ENCODE measurements at regions not wholly inside any gene's neighbourhood (a gene's known extent, or its start where the extent isn't known, plus 50 kb on each side); places are given as distances from the start of the nearest gene placed in this dataset.
A peak's percentile ranks its signal among the peaks of the same experiment; 100 is the strongest.

DNA sequence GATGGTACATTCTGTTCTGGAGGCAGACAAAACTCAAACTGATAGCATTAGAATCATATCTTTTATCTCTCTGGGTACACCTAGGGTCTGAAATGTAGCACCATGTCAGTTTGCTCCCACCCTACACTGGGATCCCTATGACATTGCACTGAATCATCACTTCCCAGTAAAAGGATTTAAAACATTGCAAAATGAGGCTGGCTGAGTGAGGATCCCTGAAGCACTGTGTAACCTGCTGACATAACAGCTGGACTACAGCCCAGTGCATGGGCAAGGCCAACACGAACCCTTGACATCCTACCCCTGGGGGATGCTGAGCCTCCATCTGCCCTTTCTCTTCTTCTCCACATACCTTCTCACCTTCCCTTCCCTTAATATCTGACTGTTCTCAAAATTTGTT lies 253.2 kb downstream of the TTC32 start:
- H3K4me1 ChIP-seq: no peaks in the 10 kb centered on the region
- ATAC-seq (peak in 2 of 4 donors; percentile 26 to 80), DNase-seq (no peak)
- 22% methylated on average over 1 of the region's 1 CpG for WGBS (ENCODE audit: insufficient coverage, low coverage, low lambda C conversion rate, missing lambda C conversion rate)
- no peaks in the 10 kb centered on the region for H3K27me3 ChIP-seq
- no peaks in the 10 kb centered on the region for H3K36me3 ChIP-seq
- intact Hi-C loops (cut with DNase I): no loop called here
- H3K9me3 ChIP-seq: no peaks in the 10 kb centered on the region
- no peak overlapping the region for H3K27ac ChIP-seq
- no peak overlapping the region for H3K4me3 ChIP-seq
- TF ChIP-seq, protein P1, sequence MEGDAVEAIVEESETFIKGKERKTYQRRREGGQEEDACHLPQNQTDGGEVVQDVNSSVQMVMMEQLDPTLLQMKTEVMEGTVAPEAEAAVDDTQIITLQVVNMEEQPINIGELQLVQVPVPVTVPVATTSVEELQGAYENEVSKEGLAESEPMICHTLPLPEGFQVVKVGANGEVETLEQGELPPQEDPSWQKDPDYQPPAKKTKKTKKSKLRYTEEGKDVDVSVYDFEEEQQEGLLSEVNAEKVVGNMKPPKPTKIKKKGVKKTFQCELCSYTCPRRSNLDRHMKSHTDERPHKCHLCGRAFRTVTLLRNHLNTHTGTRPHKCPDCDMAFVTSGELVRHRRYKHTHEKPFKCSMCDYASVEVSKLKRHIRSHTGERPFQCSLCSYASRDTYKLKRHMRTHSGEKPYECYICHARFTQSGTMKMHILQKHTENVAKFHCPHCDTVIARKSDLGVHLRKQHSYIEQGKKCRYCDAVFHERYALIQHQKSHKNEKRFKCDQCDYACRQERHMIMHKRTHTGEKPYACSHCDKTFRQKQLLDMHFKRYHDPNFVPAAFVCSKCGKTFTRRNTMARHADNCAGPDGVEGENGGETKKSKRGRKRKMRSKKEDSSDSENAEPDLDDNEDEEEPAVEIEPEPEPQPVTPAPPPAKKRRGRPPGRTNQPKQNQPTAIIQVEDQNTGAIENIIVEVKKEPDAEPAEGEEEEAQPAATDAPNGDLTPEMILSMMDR (IDR thresholded peaks at IDR 0.05): no peak
- TF ChIP-seq POLR2A (IDR thresholded peaks at IDR 0.05): no peak

DNA sequence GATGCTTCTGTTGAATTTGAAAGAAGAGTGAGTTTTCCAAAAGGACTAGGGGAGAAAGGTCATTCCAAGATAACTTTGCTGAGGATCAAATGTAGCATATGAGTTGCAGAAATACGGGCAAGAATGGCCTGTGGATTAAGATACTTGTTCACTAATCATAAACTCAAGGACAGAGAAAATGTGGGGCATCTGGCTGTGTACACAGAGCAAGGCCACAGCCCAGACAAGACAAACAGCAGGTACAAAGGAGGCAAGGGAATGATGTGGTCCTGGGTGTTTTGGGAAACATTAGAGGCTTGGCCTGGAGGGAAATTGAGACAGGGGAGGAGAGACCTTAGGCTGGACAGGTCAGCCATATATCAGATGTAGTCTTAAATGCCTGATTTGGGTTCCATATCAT lies 254.8 kb downstream of the TTC32 start:
- DNase-seq (no peak), ATAC-seq (no peak)
- no peak overlapping the region for H3K27ac ChIP-seq
- H3K9me3 ChIP-seq: no peaks in the 10 kb centered on the region
- H3K4me1 ChIP-seq: no peaks in the 10 kb centered on the region
- H3K27me3 ChIP-seq: no peaks in the 10 kb centered on the region
- no peak overlapping the region for H3K4me3 ChIP-seq
- intact Hi-C loops (cut with DNase I): no loop called here
- TF ChIP-seq POLR2A (IDR thresholded peaks at IDR 0.05): no peak
- TF ChIP-seq, protein P1 (IDR thresholded peaks at IDR 0.05): no peak
- WGBS (ENCODE audit: insufficient coverage, low coverage, low lambda C conversion rate, missing lambda C conversion rate): 50% methylated on average over 1 of the region's 1 CpG
- no peaks in the 10 kb centered on the region for H3K36me3 ChIP-seq

DNA sequence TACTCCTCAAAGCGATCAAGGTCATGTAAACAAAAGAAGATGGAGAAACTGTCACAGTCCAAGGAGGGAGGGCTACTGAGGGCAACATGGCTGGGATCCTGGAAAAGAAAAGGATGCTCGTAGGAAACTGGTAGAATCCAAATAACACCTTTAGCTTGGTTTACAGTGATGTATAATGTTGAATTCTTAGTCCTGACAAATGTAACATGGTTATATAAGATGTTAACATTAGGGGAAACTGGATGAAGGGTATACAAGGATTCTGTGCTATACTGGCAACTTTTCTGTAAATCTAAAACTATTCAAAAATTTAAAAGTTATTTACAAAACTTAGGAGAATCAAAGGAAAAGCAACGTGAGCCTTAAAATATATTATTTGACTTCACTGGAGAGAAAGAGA lies 257.0 kb downstream of the TTC32 start:
- no peak for ATAC-seq
- no peaks in the 10 kb centered on the region for H3K27me3 ChIP-seq
- intact Hi-C loops (cut with DNase I): no loop called here
- no peaks in the 10 kb centered on the region for H3K4me1 ChIP-seq
- H3K4me3 ChIP-seq: no peak overlapping the region
- H3K9me3 ChIP-seq: no peaks in the 10 kb centered on the region
- TF ChIP-seq, protein P1 (IDR thresholded peaks at IDR 0.05): no peak
- no peak for TF ChIP-seq POLR2A (IDR thresholded peaks at IDR 0.05)
- WGBS (ENCODE audit: insufficient coverage, low coverage, low lambda C conversion rate, missing lambda C conversion rate): 56% methylated on average over 2 of the region's 3 CpGs
- no peak for DNase-seq
- H3K36me3 ChIP-seq: no peaks in the 10 kb centered on the region
- H3K27ac ChIP-seq: no peak overlapping the region

DNA sequence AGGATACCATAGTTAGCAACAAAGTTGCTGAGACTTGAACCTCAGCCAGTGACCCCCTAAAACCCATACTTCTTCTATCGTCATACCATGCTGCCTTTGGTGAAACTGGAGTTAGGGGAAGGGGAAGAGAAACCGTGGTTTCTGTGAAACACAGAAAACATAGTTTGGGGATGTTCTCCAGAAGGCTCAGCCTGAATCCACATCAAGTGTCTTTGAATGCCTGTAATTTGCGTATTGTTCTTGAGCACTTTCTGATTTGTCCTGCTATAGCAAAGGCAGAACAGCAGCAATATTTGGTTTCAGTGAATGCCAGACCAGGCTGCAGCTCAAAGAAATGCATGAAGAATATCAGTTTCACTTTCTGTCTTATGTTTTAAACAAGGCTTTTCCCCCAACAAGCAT lies 258.7 kb downstream of the TTC32 start:
- no peak for TF ChIP-seq POLR2A (IDR thresholded peaks at IDR 0.05)
- TF ChIP-seq, protein P1 (IDR thresholded peaks at IDR 0.05): no peak
- 78% methylated on average over 3 of the region's 3 CpGs for WGBS (ENCODE audit: insufficient coverage, low coverage, low lambda C conversion rate, missing lambda C conversion rate)
- ATAC-seq: peak in 3 of 4 donors; percentile 20 to 56 (median 34)

DNA sequence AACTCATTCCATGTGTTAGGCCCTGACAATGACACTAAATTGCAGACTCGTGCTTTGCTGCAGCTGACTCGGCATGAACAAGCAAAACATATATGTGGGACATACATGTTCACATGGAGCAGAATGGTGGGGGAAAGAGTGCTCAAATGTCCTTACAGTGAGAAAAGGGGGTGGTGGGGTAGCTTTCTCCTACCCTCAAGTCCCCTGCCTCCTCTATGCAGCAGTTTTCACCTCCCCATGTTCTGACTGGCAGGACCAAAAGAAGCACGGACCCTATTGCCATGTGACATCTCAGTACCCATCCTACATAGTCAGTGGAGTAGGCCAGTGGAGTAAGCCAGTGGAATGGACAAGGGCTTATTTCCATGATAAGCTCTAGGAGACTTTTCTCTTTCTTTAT lies 259.3 kb downstream of the TTC32 start:
- TF ChIP-seq, protein P1 (IDR thresholded peaks at IDR 0.05): no peak
- TF ChIP-seq POLR2A (IDR thresholded peaks at IDR 0.05): no peak
- ATAC-seq (no peak), DNase-seq (no peak)
- Histone ChIP-seq H3K27ac (no peak overlapping the region), H3K4me3 (no peak overlapping the region), H3K27me3 (no peaks in the 10 kb centered on the region), H3K4me1 (no peaks in the 10 kb centered on the region), H3K36me3 (no peaks in the 10 kb centered on the region), H3K9me3 (no peaks in the 10 kb centered on the region)
- WGBS (ENCODE audit: insufficient coverage, low coverage, low lambda C conversion rate, missing lambda C conversion rate): 79% methylated on average over 3 of the region's 3 CpGs
- intact Hi-C loops (cut with DNase I): no loop called here

More for the DNA sequence above, 258.7 kb downstream of the TTC32 start:
- Histone ChIP-seq H3K4me3 (no peak overlapping the region), H3K27ac (no peak overlapping the region), H3K27me3 (no peaks in the 10 kb centered on the region), H3K9me3 (no peaks in the 10 kb centered on the region), H3K4me1 (no peaks in the 10 kb centered on the region), H3K36me3 (no peaks in the 10 kb centered on the region)
- intact Hi-C loops (cut with DNase I): no loop called here
- DNase-seq: no peak

Measured in right lobe of liver (tissue), 6 donors.